ENCODE measurements at regions not wholly inside any gene's neighbourhood (a gene's known extent, or its start where the extent isn't known, plus 50 kb on each side); places are given as distances from the start of the nearest gene placed in this dataset.

DNA sequence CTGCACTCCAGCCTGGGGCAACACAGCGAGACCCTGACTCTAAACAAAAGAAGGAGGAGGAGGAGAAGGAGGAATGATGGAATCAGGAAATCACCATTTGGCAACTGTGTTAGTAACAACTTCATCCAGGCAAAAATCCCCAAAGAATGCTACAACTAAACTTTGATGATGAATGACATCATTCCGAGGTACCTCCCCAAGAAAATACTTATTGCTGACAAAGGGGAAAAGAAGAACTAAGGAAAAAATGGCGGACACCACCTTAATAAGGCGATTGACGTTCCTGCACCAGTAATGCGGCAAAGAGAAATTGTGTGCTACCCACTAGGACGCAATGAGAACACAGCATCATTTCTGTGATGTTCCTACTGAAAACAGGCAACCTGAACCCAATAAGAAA lies 78.2 kb upstream of the SLC6A11 start:
- TF ChIP-seq, protein P1, sequence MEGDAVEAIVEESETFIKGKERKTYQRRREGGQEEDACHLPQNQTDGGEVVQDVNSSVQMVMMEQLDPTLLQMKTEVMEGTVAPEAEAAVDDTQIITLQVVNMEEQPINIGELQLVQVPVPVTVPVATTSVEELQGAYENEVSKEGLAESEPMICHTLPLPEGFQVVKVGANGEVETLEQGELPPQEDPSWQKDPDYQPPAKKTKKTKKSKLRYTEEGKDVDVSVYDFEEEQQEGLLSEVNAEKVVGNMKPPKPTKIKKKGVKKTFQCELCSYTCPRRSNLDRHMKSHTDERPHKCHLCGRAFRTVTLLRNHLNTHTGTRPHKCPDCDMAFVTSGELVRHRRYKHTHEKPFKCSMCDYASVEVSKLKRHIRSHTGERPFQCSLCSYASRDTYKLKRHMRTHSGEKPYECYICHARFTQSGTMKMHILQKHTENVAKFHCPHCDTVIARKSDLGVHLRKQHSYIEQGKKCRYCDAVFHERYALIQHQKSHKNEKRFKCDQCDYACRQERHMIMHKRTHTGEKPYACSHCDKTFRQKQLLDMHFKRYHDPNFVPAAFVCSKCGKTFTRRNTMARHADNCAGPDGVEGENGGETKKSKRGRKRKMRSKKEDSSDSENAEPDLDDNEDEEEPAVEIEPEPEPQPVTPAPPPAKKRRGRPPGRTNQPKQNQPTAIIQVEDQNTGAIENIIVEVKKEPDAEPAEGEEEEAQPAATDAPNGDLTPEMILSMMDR (IDR thresholded peaks at IDR 0.05 in 4 of 5, conservative IDR thresholded peaks at IDR 0.05 in 1 of 5), result no peak
- no peak for TF ChIP-seq POLR2A (IDR thresholded peaks at IDR 0.05)
